ENCODE measurements at regions not wholly inside any gene's neighbourhood (a gene's known extent, or its start where the extent isn't known, plus 50 kb on each side); places are given as distances from the start of the nearest gene placed in this dataset.

DNA sequence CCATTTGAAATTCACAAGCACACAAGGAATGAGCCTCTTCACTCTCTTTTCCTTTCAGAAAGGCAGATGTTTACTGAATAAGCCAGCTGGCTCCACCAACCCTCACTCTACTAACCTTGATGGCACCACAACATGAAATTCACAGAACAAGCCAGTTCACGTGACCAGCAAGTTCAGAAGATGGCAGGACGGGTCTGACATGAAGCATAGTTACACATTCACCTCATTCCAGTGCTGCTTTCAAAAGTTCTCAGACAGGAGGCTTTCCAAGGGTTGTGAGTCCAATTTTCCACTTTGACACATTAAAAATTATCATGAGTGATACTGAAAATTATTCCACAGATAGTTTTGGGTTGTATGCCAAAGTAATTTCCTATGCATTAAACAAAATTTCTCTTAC, 74.2 kb upstream of the MBOAT2 start:
- no peak for DNase-seq

DNA sequence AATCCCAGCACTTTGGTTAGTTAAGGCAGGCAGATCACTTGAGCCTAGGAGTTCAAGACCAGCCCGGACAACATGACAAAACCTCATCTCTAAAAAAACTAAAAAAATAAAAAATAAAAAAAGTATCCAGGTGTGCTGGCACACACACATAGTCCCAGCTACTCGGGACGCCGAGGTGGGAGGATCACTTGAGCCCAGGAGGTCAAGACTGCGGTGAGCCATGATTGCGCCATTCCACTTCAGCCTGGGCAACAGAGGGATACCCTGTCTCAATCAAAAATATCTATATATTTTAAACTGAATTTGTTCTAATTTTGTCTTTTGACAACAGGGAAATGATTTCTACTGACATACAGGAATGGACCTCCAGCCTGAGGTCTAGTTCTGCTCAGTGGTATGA, 73.3 kb upstream of the MBOAT2 start:
- no peak for DNase-seq

- DNase-seq = no peak
These were observed 72.7 kb upstream of the MBOAT2 start for GRCh38 chr2:9076210-9076609.

DNA sequence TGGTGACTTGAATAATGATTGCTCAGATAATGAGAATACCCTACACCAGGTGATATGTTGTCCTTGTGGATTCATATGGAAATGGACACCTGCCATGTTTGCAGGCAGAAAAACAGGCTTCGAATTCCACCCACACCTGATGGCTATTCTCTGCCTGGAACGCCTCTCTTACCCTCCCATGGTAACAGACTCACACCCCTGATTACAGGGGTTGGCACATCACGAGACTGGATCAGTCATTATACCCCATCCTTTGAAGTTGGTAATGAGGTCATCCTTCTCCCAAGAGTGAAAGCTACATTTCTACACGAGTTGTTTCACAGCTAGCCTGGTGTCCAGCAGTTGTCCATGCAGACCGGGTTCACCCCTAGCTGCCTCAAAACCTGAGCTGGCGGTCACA, 71.4 kb upstream of the MBOAT2 start:
- DNase-seq = peak; percentile 25

- DNase-seq = no peak
These were observed 68.2 kb upstream of the MBOAT2 start for GRCh38 chr2:9071584-9072124.

GRCh38 chr2:9071032-9071431, 67.5 kb upstream of the MBOAT2 start:
- DNase-seq = no peak

GRCh38 chr2:9069543-9069942, 66.1 kb upstream of the MBOAT2 start:
- DNase-seq = no peak

DNA sequence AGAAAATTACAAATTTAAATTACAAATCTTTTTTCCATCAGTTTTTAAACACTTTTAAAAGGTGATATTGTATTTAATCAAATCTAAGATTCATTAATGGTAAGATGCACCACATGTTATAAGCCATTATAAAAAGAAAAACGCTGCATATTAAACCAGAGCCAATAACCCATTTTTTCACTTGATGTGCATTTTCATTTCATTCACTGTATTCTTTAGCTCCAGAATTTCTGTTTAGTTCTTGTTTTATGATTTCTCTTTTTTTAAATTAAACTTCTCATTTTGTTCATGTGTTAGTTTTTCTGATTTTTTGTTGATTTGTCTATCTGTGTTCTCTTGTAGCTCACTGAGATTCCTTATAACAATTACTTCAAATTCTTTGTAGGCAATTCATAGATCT, 62.4 kb upstream of the MBOAT2 start:
- no peak for DNase-seq

DNA sequence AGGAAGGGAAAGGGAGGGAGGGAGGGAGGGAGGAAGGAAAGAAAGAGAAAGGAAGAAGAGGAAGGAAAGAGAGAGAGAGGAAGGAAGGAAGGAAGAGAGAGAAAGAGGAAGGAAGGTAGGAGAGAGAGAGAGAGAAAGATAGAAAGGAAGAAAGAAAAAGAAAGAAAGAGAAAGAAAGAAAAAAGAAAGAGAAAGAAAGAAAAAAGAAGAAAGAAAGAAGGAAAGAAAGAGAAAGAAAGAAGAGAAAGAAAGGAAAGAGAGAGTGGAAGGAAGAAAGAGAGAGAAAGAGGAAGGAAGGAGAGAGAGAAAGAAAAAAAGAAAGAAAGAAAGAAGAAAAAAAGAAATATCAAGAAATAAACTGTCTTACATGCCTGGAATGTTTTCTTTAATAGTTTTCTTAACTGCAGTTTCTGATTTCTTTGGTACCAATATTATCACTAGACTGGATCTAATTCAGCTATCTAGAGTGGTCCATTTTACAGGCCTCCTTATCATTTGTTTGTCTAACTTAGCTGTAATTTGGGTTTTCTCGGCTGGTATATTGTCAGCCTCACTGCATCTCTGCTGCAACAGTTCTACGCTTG, 59.6 kb upstream of the MBOAT2 start:
- DNase-seq = no peak

DNA sequence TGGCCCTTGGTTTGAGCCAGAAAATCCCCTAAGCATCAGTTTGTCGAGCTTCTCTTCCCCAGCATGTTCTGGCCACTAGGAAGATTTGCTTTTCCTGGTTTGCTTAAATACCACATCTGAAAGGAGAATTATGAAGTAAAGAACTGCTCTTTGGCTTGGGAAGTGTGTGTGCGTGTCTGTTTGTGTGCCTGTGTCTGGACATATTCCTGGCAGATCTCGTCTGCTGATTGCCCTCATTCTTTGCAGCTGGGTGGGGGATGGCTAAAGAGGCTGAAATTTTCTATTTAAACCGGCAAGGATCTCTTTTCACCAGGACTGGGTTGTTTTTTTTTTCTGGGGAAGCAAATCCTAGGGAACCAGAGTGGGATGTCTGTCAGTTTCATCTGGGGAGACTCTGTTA, 57.3 kb upstream of the MBOAT2 start:
- DNase-seq = no peak

- no peak for DNase-seq
These were observed 54.7 kb upstream of the MBOAT2 start for GRCh38 chr2:9057939-9058761.

GRCh38 chr2:9055471-9055870, 52.0 kb upstream of the MBOAT2 start:
- DNase-seq = no peak

DNA sequence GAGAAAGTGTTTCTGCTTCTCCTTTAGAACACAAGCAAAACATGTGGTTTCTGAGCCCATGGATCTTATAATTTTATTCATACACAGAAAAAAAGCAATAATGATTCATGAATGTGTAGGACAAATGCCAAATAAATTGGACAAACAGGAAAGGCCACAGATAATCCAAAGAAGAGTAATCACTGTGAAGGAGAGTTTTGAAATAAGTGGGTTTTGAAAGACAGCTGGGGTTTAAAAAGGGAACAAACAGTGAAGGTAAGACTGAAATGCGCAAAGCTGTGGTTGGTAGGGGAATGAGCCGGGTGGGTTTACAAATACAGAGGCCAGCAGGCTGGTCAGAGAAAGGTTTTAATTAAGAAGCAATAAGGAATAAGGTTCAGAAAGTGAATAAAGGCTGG, 50.0 kb upstream of the MBOAT2 start:
- DNase-seq = no peak

Measured in NCI-H1105 treated with DMSO at 0.1 percent for 48 hours (cell line).